IgD-negative memory B cell (primary cell): ENCODE measurements at regions not wholly inside any gene's neighbourhood (a gene's known extent, or its start where the extent isn't known, plus 50 kb on each side); places are given as distances from the start of the nearest gene placed in this dataset.
A peak's percentile ranks its signal among the peaks of the same experiment; 100 is the strongest.

Experiments
- H3K27ac Mint-ChIP-seq, 3 donors: one replicate each; pipeline ENCODE4 v1.8.0; 2020 to 2022; ENCODE audit warnings: mild to moderate bottlenecking in 3 of 3, mixed read lengths in 3 of 3, moderate library complexity in 1 of 3
- H3K27me3 Mint-ChIP-seq: one replicate; pipeline ENCODE4 v1.8.0; 2021; ENCODE audit warnings: mixed read lengths
- H3K36me3 Mint-ChIP-seq: one replicate; pipeline ENCODE4 v1.8.0; 2020; ENCODE audit warnings: mild to moderate bottlenecking, mixed read lengths
- H3K4me1 Mint-ChIP-seq, 3 donors: one replicate each; pipeline ENCODE4 v1.8.0; 2020 to 2022; ENCODE audit warnings: mixed read lengths in 3 of 3, mild to moderate bottlenecking in 1 of 3
- H3K4me3 Mint-ChIP-seq, 4 donors: one replicate each; pipeline ENCODE4 v1.8.0; 2020 to 2022; ENCODE audit warnings: mild to moderate bottlenecking in 4 of 4, mixed read lengths in 4 of 4, moderate library complexity in 3 of 4
- H3K9me3 Mint-ChIP-seq, 3 donors: one replicate each; pipeline ENCODE4 v1.8.0; 2020 to 2021; ENCODE audit warnings: mixed read lengths in 3 of 3, mild to moderate bottlenecking in 1 of 3

DNA sequence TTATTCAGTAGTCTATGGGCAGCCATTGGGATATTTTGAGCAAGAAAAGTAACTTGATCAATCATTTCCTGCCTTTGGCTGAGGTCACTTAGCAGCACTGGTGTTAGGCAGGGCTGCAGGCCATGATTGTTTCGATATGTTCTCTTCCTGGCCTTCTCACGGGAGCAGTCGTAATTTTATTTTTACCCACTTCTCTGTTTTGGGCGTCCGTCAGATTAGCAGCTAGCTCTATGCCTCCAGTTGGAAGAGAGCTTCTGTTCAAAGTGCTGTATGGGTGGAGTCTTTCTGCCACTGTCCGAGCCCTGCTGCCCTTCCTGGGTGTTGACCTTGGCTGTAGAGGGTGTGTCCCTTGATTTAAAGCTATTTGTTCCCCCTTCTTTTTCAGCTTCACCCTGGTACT is 123.4 kb upstream of the ROPN1 start:
- Mint-ChIP-seq H3K27me3 (peaks cover 12% of the 10 kb centered on the region), H3K36me3 (no peaks in the 10 kb centered on the region), H3K27ac (no peak overlapping the region), H3K4me3 (no peak overlapping the region), H3K9me3 (peaks cover 0 to 2% (median 1%) of the 10 kb centered on the region in 3 donors), H3K4me1 (no peaks in the 10 kb centered on the region)

DNA sequence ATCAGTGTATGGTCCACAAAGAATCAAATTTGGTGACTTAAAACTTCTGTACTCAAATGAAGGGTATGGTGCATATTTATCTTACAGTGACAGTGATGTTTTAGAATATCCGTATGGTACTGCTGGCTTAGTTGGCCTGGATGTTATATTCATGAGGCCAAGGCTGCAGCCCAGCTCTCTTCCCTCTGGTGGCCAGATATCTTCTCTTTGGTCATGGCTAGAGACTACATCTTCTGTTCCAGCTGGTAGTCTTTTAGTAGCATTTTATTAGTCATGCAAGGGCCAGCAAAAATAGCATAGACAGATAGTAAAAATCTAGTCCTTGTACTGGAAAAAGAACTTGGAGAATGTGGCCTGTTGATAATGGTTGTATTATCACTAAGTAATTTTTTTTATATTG is 124.0 kb upstream of the ROPN1 start:
- H3K9me3 Mint-ChIP-seq: peaks cover 0 to 1% (median 0%) of the 10 kb centered on the region in 3 donors
- peak overlapping the region in 1 of 3 donors; percentile 48 for H3K27ac Mint-ChIP-seq
- peaks cover 12% of the 10 kb centered on the region for H3K27me3 Mint-ChIP-seq
- no peak overlapping the region for H3K4me3 Mint-ChIP-seq
- H3K36me3 Mint-ChIP-seq: no peaks in the 10 kb centered on the region
- no peaks in the 10 kb centered on the region for H3K4me1 Mint-ChIP-seq

DNA sequence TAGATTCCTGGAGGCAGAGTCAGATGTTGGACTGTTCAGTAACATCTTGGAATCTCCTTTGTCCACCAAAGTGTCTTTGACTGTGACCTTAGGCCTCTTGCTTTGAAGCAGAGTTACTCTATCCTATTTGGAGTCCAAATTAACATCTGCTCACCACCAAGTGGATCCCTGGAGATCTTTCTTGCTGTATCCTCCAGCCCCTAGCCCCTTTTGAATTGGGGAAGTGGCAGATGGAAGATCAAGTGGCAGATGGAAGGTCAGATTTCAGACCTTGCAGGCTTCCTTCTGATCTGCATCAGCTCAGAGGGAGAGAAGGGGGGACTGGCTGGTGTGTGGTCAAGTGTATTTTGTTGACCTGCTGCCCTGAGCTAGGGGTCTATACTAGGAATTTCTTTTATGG is 125.0 kb upstream of the ROPN1 start:
- H3K4me1 Mint-ChIP-seq: no peaks in the 10 kb centered on the region
- H3K36me3 Mint-ChIP-seq: no peaks in the 10 kb centered on the region
- no peak overlapping the region for H3K4me3 Mint-ChIP-seq
- H3K27me3 Mint-ChIP-seq: peaks cover 12% of the 10 kb centered on the region
- peaks cover 0 to 1% (median 0%) of the 10 kb centered on the region in 3 donors for H3K9me3 Mint-ChIP-seq
- no peak overlapping the region for H3K27ac Mint-ChIP-seq

DNA sequence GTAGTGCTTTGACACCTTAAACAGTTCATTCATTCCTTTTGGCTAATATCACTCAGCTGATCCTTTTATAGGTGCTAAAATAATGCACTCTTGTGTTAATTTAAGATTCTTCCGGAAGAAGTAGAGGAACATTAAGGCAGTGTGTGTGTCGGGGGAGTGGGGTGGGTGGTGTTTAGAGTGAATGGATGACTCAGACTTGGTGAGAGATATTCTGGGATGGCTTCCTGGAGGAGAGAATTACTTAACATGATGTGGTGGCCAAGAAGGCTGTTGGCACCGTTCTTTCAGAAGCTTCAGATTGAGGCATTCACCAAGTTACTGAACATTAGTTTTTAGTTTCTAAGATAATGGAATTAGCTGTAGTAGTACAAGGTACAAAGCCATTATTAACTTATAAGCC is 125.6 kb upstream of the ROPN1 start:
- Mint-ChIP-seq H3K36me3 (no peaks in the 10 kb centered on the region), H3K9me3 (peaks cover 0 to 1% (median 0%) of the 10 kb centered on the region in 3 donors), H3K4me1 (no peaks in the 10 kb centered on the region), H3K4me3 (no peak overlapping the region), H3K27ac (no peak overlapping the region), H3K27me3 (peaks cover 12% of the 10 kb centered on the region)

DNA sequence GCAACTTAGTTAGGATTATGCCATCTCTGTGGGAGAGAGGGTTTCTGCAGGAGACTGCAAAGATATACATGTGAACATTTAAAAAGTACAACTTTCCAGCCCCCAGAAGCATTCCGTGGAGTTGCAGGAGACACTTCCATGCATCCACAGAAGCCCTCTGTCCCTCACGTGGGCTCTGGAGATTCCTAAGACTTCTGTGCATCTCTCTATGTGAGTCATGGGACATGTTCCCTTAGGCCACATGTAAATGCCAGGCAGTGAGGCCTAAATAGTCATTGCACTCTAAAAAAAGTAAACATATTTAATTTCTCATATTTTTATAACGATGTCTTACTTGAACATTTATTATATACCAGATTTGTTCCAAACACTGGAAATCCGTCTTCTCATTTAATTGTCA is 126.5 kb upstream of the ROPN1 start:
- no peaks in the 10 kb centered on the region for H3K36me3 Mint-ChIP-seq
- peaks cover 8% of the 10 kb centered on the region for H3K27me3 Mint-ChIP-seq
- H3K9me3 Mint-ChIP-seq: no peaks in the 10 kb centered on the region
- no peak overlapping the region for H3K4me3 Mint-ChIP-seq
- no peaks in the 10 kb centered on the region for H3K4me1 Mint-ChIP-seq
- no peak overlapping the region for H3K27ac Mint-ChIP-seq

DNA sequence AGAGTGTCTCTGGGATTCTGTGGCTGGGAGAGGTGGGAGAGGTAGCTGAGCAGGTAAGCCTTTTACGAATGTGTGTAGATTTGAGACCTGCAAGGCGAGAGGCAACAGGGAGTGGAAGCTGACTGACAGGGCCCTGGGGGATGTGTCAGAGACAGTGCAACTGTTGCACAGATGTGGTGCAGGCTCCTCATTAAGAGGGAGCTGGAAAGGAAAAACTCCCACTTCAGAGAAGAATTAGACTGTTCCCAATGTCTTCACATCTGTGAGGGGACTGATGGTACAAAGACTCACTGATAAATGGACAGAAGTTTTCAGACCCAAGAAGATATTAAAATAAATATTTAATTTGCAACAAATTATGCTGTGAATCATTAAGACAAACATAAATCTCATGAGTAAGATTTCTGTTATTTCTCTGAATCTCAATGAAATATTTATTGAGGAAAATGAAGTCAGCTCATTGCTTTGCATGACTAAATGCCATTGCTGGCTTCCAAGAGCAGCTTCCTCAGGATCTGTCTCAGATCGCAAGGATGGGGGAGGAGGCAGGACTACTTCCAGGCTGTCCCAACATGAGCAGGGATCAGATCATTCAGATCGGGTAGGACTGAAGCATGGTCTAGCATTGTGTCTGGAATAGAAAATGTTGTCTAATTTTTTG is 127.3 kb upstream of the ROPN1 start:
- Mint-ChIP-seq H3K27ac (no peak overlapping the region), H3K4me3 (no peak overlapping the region), H3K4me1 (no peaks in the 10 kb centered on the region), H3K9me3 (no peaks in the 10 kb centered on the region), H3K36me3 (no peaks in the 10 kb centered on the region), H3K27me3 (peaks cover 8% of the 10 kb centered on the region)

DNA sequence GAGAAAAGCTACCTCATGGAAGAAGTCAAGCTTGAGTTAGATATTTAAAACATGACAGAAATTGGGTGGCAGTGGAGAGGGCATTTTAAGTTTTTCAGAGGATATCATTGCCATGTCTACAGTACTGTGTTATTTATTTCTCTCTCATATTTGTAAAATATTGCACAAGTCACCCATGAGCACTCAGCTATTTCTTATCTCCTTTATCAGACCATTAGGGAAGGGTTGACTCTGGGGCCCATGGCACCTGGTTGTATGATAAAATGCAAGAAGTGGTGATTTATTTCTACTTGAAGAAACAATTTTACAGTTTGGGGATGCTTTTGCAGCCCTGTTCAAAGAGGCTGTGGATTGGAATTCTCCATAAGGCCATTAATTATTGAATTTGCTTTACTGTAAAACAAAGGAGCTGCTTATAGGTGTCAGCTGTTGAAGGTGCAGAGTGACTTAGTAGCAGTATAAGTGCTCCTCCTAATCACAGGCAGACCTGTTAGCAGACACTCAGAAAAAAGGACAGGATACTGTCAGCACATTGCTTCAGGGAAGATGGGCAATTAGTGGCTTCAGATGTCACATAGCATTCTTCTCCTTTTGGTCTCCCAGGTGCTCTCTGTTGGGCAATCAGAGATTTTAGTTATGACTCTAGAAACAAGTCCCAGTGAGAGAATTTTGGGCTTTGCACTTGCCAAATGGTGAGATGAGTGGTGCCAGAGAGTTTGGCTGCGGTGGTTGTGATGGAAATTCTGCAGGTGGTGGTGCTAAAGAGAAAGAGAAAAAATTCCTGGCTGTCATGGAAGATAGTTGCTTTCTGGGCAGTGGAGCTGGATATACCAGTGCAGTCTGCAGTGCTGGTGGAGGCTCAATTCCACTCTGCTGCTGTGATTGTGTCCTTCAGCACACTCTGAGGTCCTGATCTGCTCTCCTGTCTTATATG is 129.7 kb upstream of the ROPN1 start:
- peaks cover 8% of the 10 kb centered on the region for H3K27me3 Mint-ChIP-seq
- no peaks in the 10 kb centered on the region for H3K9me3 Mint-ChIP-seq
- H3K36me3 Mint-ChIP-seq: no peaks in the 10 kb centered on the region
- no peak overlapping the region for H3K4me3 Mint-ChIP-seq
- H3K4me1 Mint-ChIP-seq: no peaks in the 10 kb centered on the region
- H3K27ac Mint-ChIP-seq: no peak overlapping the region

DNA sequence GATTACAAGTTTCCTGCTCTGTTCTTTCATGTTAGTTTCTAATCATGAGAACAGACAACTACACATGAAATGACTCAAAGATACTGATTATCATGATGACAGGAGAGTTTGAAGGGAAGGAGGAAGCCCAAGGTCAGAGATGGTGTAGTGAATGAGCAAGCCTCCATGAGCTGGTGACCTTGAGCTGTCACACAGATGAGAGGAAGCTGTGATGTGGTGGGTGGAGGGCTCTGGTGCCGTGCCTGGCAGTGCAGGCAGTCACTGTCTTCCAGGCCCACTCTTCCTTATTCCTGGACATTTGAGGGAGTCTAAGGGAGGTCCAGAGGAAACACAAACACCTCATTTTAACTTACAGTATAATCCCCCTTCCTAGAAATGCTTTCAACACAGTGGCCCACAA is 133.4 kb upstream of the ROPN1 start:
- peaks cover 6% of the 10 kb centered on the region for H3K27me3 Mint-ChIP-seq

DNA sequence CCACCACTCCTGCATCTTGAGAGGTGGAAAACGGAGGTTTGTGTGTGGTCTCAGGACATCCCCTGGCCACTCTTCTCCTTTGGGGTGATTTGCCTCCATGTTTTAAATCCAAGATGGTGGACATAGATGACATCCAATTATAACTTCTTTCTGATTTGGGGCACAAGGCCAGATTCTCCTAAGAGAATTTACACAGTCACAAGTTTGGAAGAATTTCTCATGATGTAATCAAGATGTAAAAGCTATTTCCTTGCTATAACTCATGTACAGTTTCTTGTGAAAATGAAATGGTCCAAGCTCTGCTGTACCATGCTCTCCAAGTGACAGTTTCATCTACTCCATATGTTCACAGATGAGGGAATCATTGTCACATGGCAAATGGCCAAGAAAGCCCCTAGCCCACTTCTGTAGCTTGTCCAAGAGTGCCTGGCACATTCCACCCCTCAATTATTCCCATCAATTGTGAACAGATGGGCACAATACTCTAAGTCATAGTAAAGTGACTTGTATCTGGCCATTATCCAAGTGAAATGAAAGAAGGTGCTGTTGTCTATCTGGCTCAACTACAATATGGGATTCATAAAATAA is 134.6 kb upstream of the ROPN1 start:
- Mint-ChIP-seq H3K27me3 (peaks cover 8% of the 10 kb centered on the region), H3K4me3 (no peak overlapping the region), H3K27ac (no peak overlapping the region), H3K9me3 (peaks cover 0 to 6% (median 0%) of the 10 kb centered on the region in 3 donors), H3K4me1 (no peaks in the 10 kb centered on the region), H3K36me3 (no peaks in the 10 kb centered on the region)

More for the DNA sequence above, 133.4 kb upstream of the ROPN1 start:
- Mint-ChIP-seq H3K9me3 (peaks cover 0 to 6% (median 0%) of the 10 kb centered on the region in 3 donors), H3K36me3 (no peaks in the 10 kb centered on the region), H3K27ac (no peak overlapping the region), H3K4me1 (no peaks in the 10 kb centered on the region), H3K4me3 (no peak overlapping the region)

DNA sequence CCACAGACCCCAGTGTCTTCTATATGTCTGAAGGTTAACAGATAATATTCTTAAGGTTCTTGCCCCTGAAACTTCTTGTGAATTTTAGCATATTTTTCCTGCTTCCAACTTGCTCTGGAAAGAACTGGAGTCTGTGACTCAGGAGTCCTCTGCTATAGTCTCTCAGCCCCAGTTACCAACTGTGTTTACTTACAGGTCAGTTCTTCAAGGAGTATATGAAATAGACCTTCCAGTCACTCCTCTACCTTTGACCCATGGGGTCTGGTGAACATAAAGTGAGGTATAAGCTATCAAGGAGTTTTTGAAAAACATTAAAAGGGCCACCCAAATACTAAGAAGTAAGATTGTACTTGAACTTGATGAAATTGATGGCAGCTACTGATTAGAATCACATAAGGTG is 139.2 kb upstream of the ROPN1 start:
- H3K4me1 Mint-ChIP-seq: no peaks in the 10 kb centered on the region
- H3K36me3 Mint-ChIP-seq: no peaks in the 10 kb centered on the region
- peaks cover 13% of the 10 kb centered on the region for H3K27me3 Mint-ChIP-seq
- H3K4me3 Mint-ChIP-seq: no peak overlapping the region
- H3K9me3 Mint-ChIP-seq: peaks cover 0 to 8% (median 2%) of the 10 kb centered on the region in 3 donors
- H3K27ac Mint-ChIP-seq: no peak overlapping the region

DNA sequence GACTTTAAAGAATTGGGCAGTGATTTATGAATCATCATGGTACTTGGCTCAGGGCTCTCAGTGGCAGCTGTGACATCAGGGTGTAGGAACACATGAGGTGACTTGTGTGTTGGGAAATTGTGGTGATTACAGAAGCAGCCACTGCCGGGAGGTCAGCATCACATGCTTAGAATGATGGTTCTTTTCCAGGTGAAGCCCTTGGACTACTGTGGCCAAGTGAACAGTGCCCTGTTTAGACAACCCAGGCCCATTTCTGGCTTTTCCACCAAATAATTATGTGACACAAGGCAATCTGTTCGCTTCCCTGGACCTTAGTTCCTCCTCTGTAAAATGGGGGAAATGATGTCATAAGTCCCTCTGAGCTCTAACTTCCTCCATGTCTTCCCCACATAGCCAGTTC is 139.7 kb upstream of the ROPN1 start:
- Mint-ChIP-seq H3K9me3 (peaks cover 0 to 8% (median 2%) of the 10 kb centered on the region in 3 donors), H3K27me3 (peaks cover 13% of the 10 kb centered on the region), H3K4me1 (no peaks in the 10 kb centered on the region), H3K27ac (no peak overlapping the region), H3K4me3 (peak overlapping the region in 1 of 4 donors; percentile 33), H3K36me3 (no peaks in the 10 kb centered on the region)

DNA sequence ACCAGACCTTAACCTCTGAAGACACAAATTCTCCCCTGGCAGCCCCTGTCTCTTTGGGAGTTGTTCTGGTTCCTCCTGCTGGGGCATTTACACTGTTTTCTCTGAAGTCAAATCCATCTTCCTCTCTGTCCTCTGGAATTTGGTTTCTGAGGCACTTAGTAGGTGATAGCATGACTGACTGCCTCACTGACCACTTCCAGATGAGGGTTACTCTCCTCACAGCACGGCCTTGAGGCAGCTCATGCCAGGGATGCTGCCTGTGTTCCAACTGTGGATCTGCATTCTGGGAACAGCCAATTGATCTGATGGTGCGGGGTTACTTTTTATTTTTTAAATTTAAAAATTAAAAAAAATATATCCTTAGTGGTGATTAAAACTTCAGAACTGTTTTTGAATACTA is 140.9 kb upstream of the ROPN1 start:
- no peak overlapping the region for H3K4me3 Mint-ChIP-seq
- H3K27me3 Mint-ChIP-seq: peaks cover 12% of the 10 kb centered on the region
- H3K36me3 Mint-ChIP-seq: no peaks in the 10 kb centered on the region
- H3K9me3 Mint-ChIP-seq: peaks cover 0 to 7% (median 2%) of the 10 kb centered on the region in 3 donors
- no peak overlapping the region for H3K27ac Mint-ChIP-seq
- H3K4me1 Mint-ChIP-seq: no peaks in the 10 kb centered on the region

DNA sequence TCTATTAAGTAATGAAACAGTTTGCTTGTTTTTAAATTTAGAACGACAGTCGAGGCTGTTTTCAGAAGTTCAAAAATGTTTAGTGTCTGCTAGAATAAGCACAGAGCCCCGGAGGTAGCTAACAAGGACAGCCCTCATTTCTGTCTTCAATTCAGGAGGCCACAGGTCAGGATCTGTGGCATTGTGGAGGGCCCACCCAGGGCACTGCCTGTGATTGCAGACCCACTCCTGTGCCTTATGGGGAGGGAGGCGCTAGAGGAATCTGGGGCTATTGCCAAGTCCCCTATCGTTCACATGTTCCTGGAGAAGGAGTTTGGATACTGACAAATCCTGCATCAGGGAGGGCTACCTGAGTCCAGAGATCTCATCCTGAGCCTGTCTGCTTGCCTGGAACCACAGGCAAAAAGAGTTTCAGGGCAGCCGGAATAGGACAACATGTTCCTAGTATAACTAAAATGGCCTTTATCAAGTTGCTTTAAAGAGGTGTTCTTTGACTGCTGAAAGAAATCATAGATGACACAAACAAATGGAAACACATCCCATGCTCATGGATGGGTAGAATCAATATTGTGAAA is 141.5 kb upstream of the ROPN1 start:
- Mint-ChIP-seq H3K36me3 (no peaks in the 10 kb centered on the region), H3K4me3 (no peak overlapping the region), H3K9me3 (peaks cover 0 to 7% (median 2%) of the 10 kb centered on the region in 3 donors), H3K4me1 (no peaks in the 10 kb centered on the region), H3K27me3 (peaks cover 11% of the 10 kb centered on the region), H3K27ac (no peak overlapping the region)

DNA sequence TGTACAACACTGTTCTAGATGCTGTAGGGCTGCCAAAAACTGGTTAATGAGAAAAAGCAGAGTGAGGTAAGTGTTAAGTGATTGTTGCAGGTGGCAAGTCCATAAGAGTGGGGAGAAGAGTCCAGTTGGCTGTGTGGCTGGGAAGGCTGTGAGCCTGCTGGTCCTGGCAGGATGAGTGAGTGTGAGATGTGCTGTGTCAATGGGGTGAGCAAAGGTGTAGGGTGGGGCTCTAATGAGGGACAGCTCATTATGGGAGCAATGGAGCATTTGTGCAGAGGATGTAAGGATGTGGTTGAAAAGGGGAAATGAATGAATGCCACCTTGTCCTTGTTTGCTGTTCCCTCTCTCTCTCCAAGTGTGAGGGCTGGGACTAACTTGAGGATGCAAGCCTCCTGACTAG is 145.3 kb upstream of the ROPN1 start:
- Mint-ChIP-seq H3K4me1 (no peaks in the 10 kb centered on the region), H3K27ac (no peak overlapping the region), H3K27me3 (peaks cover 5% of the 10 kb centered on the region), H3K4me3 (no peak overlapping the region), H3K36me3 (no peaks in the 10 kb centered on the region), H3K9me3 (peaks cover 0 to 3% (median 2%) of the 10 kb centered on the region in 3 donors)

DNA sequence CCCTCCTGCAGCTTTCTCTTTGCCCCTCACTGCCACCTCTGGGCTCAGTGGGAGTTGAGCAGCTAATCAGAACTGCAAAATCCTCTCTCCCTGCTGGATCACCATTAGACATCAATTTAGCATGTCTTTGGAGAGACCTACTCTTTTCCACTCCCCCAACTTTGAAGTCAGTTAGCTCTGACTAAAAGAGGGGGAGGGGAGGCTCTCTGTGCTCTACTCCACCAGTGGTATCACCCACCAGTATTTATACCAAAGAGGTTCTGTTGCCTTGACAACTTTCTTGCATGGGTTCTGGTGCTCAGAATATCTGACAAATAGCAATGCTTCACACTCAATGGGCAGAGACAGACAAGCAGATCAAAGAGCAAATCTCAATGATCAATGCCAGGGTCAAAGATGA is 146.2 kb upstream of the ROPN1 start:
- H3K4me3 Mint-ChIP-seq: no peak overlapping the region
- H3K27me3 Mint-ChIP-seq: peaks cover 5% of the 10 kb centered on the region
- H3K4me1 Mint-ChIP-seq: no peaks in the 10 kb centered on the region
- no peaks in the 10 kb centered on the region for H3K36me3 Mint-ChIP-seq
- H3K9me3 Mint-ChIP-seq: peaks cover 0 to 3% (median 2%) of the 10 kb centered on the region in 3 donors
- no peak overlapping the region for H3K27ac Mint-ChIP-seq
